ENCODE measurements at regions not wholly inside any gene's neighbourhood (a gene's known extent, or its start where the extent isn't known, plus 50 kb on each side); places are given as distances from the start of the nearest gene placed in this dataset.

DNA sequence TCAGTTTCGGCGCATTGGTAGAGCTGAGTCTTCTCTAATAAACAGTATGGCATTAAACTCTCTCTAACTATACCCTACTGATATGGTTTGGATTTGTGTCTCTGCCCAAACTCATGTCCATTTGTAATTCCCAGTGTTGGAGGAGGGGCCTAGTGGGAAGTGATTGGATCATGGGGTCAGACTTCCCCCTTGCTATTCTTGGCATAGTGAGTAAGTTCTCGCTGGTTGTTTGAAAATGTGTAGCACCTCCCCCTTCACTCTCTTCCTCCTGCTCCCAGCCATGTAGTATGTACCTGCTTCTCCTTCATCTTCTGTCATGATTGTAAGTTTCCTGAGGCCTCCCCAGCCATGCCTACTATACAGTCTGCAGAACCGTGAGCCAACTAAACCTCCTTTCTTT, 682.7 kb upstream of the ARGLU1 start:
- POLR2A ChIA-PET = no interaction called here
- TF ChIP-seq, protein P1, sequence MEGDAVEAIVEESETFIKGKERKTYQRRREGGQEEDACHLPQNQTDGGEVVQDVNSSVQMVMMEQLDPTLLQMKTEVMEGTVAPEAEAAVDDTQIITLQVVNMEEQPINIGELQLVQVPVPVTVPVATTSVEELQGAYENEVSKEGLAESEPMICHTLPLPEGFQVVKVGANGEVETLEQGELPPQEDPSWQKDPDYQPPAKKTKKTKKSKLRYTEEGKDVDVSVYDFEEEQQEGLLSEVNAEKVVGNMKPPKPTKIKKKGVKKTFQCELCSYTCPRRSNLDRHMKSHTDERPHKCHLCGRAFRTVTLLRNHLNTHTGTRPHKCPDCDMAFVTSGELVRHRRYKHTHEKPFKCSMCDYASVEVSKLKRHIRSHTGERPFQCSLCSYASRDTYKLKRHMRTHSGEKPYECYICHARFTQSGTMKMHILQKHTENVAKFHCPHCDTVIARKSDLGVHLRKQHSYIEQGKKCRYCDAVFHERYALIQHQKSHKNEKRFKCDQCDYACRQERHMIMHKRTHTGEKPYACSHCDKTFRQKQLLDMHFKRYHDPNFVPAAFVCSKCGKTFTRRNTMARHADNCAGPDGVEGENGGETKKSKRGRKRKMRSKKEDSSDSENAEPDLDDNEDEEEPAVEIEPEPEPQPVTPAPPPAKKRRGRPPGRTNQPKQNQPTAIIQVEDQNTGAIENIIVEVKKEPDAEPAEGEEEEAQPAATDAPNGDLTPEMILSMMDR (IDR thresholded peaks at IDR 0.05; ENCODE audit: low read depth, low read length) = no peak

DNA sequence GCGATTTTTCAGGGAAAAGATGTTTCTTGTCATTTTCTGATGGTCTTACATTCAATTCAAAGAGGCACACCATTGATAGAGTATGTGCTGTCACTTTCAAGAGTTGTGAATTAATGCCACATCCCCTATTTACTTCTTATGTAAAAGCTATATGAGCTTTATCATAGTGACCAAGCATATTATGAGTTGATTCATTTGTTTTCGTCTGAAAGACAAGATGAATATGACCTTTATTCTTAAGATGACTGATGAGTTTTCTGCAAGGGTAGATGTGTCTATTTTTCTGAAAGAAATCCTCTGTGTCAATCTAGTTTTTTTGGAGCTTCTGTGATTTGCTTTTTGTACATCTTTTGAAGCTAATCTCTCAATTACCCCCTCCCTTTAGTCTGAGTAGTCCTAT, 676.3 kb upstream of the ARGLU1 start:
- TF ChIP-seq, protein P1 (IDR thresholded peaks at IDR 0.05; ENCODE audit: low read depth, low read length) = no peak
- no peak overlapping the region for H3K27ac ChIP-seq (ENCODE audit: low read depth, low read length)
- H3K27me3 ChIP-seq (ENCODE audit: control insufficient read depth, insufficient read depth, low read length) = no peaks in the 10 kb centered on the region
- POLR2A ChIA-PET = no interaction called here
- CTCF ChIA-PET = no interaction called here
- 0 out of 2 replicates have a peak, but pooled peaks cover 2% of the 10 kb centered on the region for H3K9me3 ChIP-seq (ENCODE audit: control insufficient read depth, insufficient read depth, low read length)
- H3K4me3 ChIP-seq (ENCODE audit: low read depth, low read length) = no peak overlapping the region
- no peak for DNase-seq (ENCODE audit: low read depth, low spot score)

More for the DNA sequence above, 682.7 kb upstream of the ARGLU1 start:
- H3K4me3 ChIP-seq (ENCODE audit: low read depth, low read length) = no peak overlapping the region
- H3K27ac ChIP-seq (ENCODE audit: low read depth, low read length) = no peak overlapping the region
- no peaks in the 10 kb centered on the region for H3K27me3 ChIP-seq (ENCODE audit: control insufficient read depth, insufficient read depth, low read length)
- DNase-seq (ENCODE audit: low read depth, low spot score) = no peak
- CTCF ChIA-PET = no interaction called here
- no peaks in the 10 kb centered on the region; the same call in 1 of the 2 replicates for H3K9me3 ChIP-seq (ENCODE audit: control insufficient read depth, insufficient read depth, low read length)

DNA sequence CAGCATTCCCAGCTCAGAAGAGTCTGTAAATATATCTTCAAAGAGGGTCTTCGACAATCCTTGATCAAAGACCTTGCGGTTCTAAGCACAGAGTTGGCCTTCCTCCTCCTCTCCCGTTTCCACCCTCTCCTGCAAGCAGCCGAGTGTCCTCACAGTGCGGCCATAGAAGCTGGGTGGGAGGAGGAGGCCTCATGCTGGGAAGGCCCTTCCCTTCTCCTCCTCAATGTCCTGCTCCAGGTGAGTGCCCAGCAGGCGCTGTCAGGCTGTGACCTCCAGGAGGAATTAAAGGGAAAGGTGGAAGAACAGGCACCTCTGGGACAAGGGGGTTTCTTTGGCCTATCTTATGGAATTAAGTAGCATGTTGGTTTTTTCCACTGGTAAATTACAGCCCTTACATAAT, 674.2 kb upstream of the ARGLU1 start:
- DNase-seq (ENCODE audit: low read depth, low spot score) = no peak
- ChIA-PET POLR2A (no interaction called here), CTCF (interaction anchor here (1.0 kb wide), 1 partner anchor 18 kb away, joined by 3 read pairs; no protein-coding TSS in a partner anchor)
- Histone ChIP-seq H3K4me3 (ENCODE audit: low read depth, low read length) (no peak overlapping the region), H3K27ac (ENCODE audit: low read depth, low read length) (no peak overlapping the region), H3K9me3 (ENCODE audit: control insufficient read depth, insufficient read depth, low read length) (0 out of 2 replicates have a peak, but pooled peaks cover 2% of the 10 kb centered on the region), H3K27me3 (ENCODE audit: control insufficient read depth, insufficient read depth, low read length) (no peaks in the 10 kb centered on the region)
- TF ChIP-seq, protein P1 (IDR thresholded peaks at IDR 0.05; ENCODE audit: low read depth, low read length) = no peak

DNA sequence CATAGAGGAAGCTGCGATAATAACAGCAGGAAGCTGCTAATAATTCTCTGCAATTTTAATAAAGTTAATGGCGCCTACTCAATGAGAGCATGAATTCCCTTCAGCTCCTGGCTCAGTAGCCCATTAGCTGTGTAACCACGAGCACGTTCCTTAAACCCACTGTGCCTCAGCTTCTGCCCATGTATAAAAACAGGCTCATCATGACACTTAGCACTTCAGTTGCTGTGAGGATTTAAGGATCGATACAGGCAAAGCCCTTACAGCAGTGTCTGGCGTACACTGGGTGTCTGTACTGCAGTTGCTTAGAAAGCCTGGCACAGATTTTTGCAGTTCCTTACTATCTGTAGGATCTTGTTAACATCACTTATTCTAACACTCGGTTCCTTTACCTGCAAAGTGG, 673.4 kb upstream of the ARGLU1 start:
- H3K27me3 ChIP-seq (ENCODE audit: control insufficient read depth, insufficient read depth, low read length) = no peaks in the 10 kb centered on the region
- H3K4me3 ChIP-seq (ENCODE audit: low read depth, low read length) = no peak overlapping the region
- TF ChIP-seq, protein P1 (IDR thresholded peaks at IDR 0.05; ENCODE audit: low read depth, low read length) = no peak
- CTCF ChIA-PET = no interaction called here
- DNase-seq (ENCODE audit: low read depth, low spot score) = no peak
- H3K9me3 ChIP-seq (ENCODE audit: control insufficient read depth, insufficient read depth, low read length) = 0 out of 2 replicates have a peak, but pooled peaks cover 2% of the 10 kb centered on the region
- POLR2A ChIA-PET = no interaction called here
- H3K27ac ChIP-seq (ENCODE audit: low read depth, low read length) = no peak overlapping the region

DNA sequence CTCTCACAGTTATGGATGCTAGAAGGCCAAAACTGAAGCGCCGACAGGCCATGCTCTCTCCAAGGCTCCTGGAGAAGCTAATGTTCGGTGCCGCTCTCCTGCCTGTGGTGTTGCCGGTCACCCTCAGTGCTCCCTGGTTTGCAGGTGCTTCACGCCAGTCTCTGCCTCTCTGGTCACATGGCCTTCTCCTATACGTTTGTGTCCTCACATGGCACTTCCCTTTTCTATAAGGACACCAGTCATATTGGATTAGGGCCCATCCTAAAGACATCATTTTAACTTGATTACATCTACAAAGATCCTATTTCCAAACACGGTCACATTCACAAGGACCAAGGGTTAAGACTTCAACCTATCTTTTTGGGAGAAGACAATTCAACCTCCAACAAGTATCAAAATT, 671.3 kb upstream of the ARGLU1 start:
- ChIA-PET POLR2A (no interaction called here), CTCF (interaction anchor here (0.6 to 0.8 kb wide), 2 partner anchors 130 to 299 kb away, joined by 3 read pairs; no protein-coding TSS in a partner anchor)

More for the DNA sequence above, 671.3 kb upstream of the ARGLU1 start:
- DNase-seq (ENCODE audit: low read depth, low spot score) = no peak
- TF ChIP-seq, protein P1 (IDR thresholded peaks at IDR 0.05; ENCODE audit: low read depth, low read length) = no peak
- Histone ChIP-seq H3K9me3 (ENCODE audit: control insufficient read depth, insufficient read depth, low read length) (0 out of 2 replicates have a peak, but pooled peaks cover 2% of the 10 kb centered on the region), H3K4me3 (ENCODE audit: low read depth, low read length) (no peak overlapping the region), H3K27me3 (ENCODE audit: control insufficient read depth, insufficient read depth, low read length) (no peaks in the 10 kb centered on the region), H3K27ac (ENCODE audit: low read depth, low read length) (no peak overlapping the region)
